Colonic mucosa (tissue), 4 donors: ENCODE measurements at regions not wholly inside any gene's neighbourhood (a gene's known extent, or its start where the extent isn't known, plus 50 kb on each side); places are given as distances from the start of the nearest gene placed in this dataset.

ENCODE experiments used
- DNase-seq: peaks from one replicate; pipeline ENCODE4 v3.0.0-alpha.2; 2020
- H3K27ac ChIP-seq: fragments of 200-600 bp; one replicate; pipeline ENCODE4 v1.8.0; 2021
- H3K27me3 ChIP-seq: fragments of 200-600 bp; one replicate; pipeline ENCODE4 v1.8.0; 2021
- H3K36me3 ChIP-seq: fragments of 200-600 bp; one replicate; pipeline ENCODE4 v1.8.0; 2021
- H3K4me1 ChIP-seq: fragments of 200-600 bp; one replicate; pipeline ENCODE4 v1.8.0; 2021; ENCODE audit warnings: mild to moderate bottlenecking
- H3K4me3 ChIP-seq: fragments of 200-600 bp; one replicate; pipeline ENCODE4 v1.8.0; 2021
- H3K9ac ChIP-seq, 2 donors: one replicate each; pipeline ENCODE4 v1.7.0; 2013; ENCODE audit warnings: control low read depth in 2 of 2, low read depth in 2 of 2, low read length in 2 of 2
- H3K9me3 ChIP-seq: fragments of 200-600 bp; one replicate; pipeline ENCODE4 v1.8.0; 2021
- CTCF ChIP-seq: fragments of 200-600 bp; IDR thresholded peaks from one replicate; pipeline ENCODE4 v1.8.0; 2022; ENCODE audit warnings: antibody characterized with exemption, mild to moderate bottlenecking
- intact Hi-C: fragments of 100-400 bp; cut with DNase I; formaldehyde crosslinking; loops from one replicate; pipeline ENCODE4 v1.14.1; 2022
- donor health status: healthy.
- donor health status: DM: no; HTN: no; CAD: no.
- donor health status: DM: no; HTN: no; CAD: no.

DNA sequence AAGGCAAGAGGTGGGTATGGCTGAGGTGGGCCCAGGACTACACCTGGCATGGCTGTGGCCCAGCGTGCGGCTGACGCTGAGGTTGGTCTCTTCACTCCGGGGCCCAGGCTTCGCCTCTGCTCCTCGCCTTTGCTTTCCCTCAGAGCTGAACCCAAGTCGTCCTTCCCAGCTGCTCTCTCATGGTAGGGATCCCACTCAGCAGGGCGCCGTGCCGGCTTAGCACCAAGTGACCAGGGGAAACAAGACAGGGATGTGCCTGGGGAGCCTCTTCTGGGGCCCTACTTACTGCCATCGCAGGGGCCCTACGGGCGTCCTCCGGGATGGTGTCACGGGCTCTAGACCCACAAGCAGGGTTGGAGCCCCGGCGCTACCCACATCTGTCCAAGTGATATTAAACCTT is 138.1 kb upstream of the ALKAL2 start:
- H3K36me3 ChIP-seq: no peaks in the 10 kb centered on the region
- no peaks in the 10 kb centered on the region for H3K9me3 ChIP-seq
- H3K27me3 ChIP-seq: no peaks in the 10 kb centered on the region
- H3K27ac ChIP-seq: no peak overlapping the region
- intact Hi-C loops: no loop called here
- no peak for TF ChIP-seq CTCF
- no peak for DNase-seq
- no peaks in the 10 kb centered on the region for H3K4me1 ChIP-seq
- no peak overlapping the region for H3K9ac ChIP-seq
- H3K4me3 ChIP-seq: no peak overlapping the region

GRCh38 chr2:425243-425642 is 137.4 kb upstream of the ALKAL2 start:
- intact Hi-C loops: no loop called here
- H3K4me1 ChIP-seq: no peaks in the 10 kb centered on the region
- no peaks in the 10 kb centered on the region for H3K36me3 ChIP-seq
- H3K27me3 ChIP-seq: no peaks in the 10 kb centered on the region
- H3K27ac ChIP-seq: no peak overlapping the region
- no peak overlapping the region for H3K9ac ChIP-seq
- H3K4me3 ChIP-seq: no peak overlapping the region
- DNase-seq: no peak
- no peaks in the 10 kb centered on the region for H3K9me3 ChIP-seq
- TF ChIP-seq CTCF: no peak

GRCh38 chr2:424306-425171 is 136.6 kb upstream of the ALKAL2 start:
- no peak for DNase-seq

DNA sequence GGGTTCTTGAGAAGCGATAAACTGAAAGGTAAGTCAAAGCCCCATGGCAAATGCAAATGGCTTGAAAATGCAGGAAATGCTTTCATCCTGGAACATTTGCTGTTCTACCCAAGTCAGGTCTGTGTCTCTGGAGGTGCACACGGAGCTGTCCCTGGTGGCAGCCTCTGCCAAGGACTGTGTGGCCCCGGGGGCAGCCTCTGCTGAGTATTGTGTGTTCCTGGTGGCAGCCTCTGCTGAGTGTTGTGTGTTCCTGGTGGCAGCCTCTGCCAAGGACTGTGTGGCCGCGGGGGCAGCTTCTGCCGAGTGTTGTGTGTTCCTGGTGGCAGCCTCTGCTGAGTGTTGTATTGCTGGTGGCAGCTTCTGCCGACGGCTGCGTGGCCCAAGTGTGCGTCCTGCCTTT is 135.6 kb upstream of the ALKAL2 start:
- no peaks in the 10 kb centered on the region for H3K27me3 ChIP-seq
- TF ChIP-seq CTCF: no peak
- no peak overlapping the region for H3K27ac ChIP-seq
- intact Hi-C loops: no loop called here
- DNase-seq: no peak
- no peaks in the 10 kb centered on the region for H3K36me3 ChIP-seq
- H3K4me3 ChIP-seq: no peak overlapping the region
- no peaks in the 10 kb centered on the region for H3K9me3 ChIP-seq
- H3K9ac ChIP-seq: no peak overlapping the region
- H3K4me1 ChIP-seq: no peaks in the 10 kb centered on the region

More at GRCh38 chr2:424306-425171, 136.6 kb upstream of the ALKAL2 start:
- Histone ChIP-seq H3K4me3 (no peak overlapping the region), H3K36me3 (no peaks in the 10 kb centered on the region), H3K27ac (no peak overlapping the region), H3K4me1 (no peaks in the 10 kb centered on the region), H3K9me3 (no peaks in the 10 kb centered on the region), H3K27me3 (no peaks in the 10 kb centered on the region), H3K9ac (no peak overlapping the region)
- TF ChIP-seq CTCF: no peak
- intact Hi-C loops: no loop called here

GRCh38 chr2:422676-423435 is 135.0 kb upstream of the ALKAL2 start:
- no peaks in the 10 kb centered on the region for H3K36me3 ChIP-seq
- no peak overlapping the region for H3K27ac ChIP-seq
- no peak overlapping the region for H3K4me3 ChIP-seq
- no peak for TF ChIP-seq CTCF
- H3K4me1 ChIP-seq: no peaks in the 10 kb centered on the region
- H3K9me3 ChIP-seq: no peaks in the 10 kb centered on the region
- H3K27me3 ChIP-seq: no peaks in the 10 kb centered on the region
- intact Hi-C loops: no loop called here
- no peak for DNase-seq
- H3K9ac ChIP-seq: no peak overlapping the region
